ENCODE measurements at regions not wholly inside any gene's neighbourhood (a gene's known extent, or its start where the extent isn't known, plus 50 kb on each side); places are given as distances from the start of the nearest gene placed in this dataset.

DNA sequence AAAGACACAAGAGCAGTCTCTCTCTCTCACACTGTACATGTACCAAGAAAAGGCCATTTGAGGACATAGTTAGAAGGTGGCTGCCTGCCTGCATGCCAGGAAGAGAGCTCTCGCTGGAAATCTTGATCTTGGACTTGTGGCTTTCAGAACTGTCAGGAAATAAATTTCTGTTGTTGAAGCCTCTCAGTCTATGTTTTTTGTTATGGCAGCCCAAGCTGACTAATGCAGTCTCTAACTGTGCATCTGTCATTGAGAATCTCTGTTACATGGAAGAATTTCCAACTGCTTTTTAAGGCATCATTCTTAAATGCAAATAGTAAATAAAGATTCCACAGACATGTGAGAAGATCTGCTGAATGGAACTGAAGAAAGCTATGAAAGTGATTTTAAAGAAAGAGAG, 198.3 kb downstream of the PCDH10 start:
- TF ChIP-seq, protein P1, sequence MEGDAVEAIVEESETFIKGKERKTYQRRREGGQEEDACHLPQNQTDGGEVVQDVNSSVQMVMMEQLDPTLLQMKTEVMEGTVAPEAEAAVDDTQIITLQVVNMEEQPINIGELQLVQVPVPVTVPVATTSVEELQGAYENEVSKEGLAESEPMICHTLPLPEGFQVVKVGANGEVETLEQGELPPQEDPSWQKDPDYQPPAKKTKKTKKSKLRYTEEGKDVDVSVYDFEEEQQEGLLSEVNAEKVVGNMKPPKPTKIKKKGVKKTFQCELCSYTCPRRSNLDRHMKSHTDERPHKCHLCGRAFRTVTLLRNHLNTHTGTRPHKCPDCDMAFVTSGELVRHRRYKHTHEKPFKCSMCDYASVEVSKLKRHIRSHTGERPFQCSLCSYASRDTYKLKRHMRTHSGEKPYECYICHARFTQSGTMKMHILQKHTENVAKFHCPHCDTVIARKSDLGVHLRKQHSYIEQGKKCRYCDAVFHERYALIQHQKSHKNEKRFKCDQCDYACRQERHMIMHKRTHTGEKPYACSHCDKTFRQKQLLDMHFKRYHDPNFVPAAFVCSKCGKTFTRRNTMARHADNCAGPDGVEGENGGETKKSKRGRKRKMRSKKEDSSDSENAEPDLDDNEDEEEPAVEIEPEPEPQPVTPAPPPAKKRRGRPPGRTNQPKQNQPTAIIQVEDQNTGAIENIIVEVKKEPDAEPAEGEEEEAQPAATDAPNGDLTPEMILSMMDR (IDR thresholded peaks at IDR 0.05): no peak
- TF ChIP-seq POLR2A (IDR thresholded peaks at IDR 0.05): no peak

Measured in uterus (tissue), 2 donors.